IMR-90 (cell line): ENCODE measurements at regions not wholly inside any gene's neighbourhood (a gene's known extent, or its start where the extent isn't known, plus 50 kb on each side); places are given as distances from the start of the nearest gene placed in this dataset.

Experiments used
- ATAC-seq: fragments of 200-7000 bp; cut with Tn5 transposase; 2 replicates; pipeline ENCODE4 v1.9.1; 2020; ENCODE audit warnings: low read depth, mild to moderate bottlenecking, moderate library complexity
- BruUV-seq: library from RNA; stranded (reverse); fragments of 400-500 nt; replicated peaks from 2 replicates; lab custom pipeline; 2021; lab: Mats Ljungman, UMichigan
- CTCF ChIA-PET: fragments of 300-600 bp; formaldehyde crosslinking; extraction: SDS; loops from one replicate; lab custom pipeline; 2021; ENCODE audit warnings: antibody characterized with exemption; lab: Yijun Ruan, JAX
- POLR2A ChIA-PET: fragments of 300-600 bp; sonication (Branson Sonifier 250); formaldehyde crosslinking; loops from one replicate; lab custom pipeline; 2022; ENCODE audit warnings: antibody characterized with exemption; ENCODE audit not compliant: unreplicated experiment; lab: Charles Lee
- DNase-seq: peaks from one replicate; pipeline ENCODE4 v3.0.0; 2013
- H2AFZ ChIP-seq: replicated peaks from 2 replicates; pipeline ENCODE3; 2013; ENCODE audit warnings: low read length, mild to moderate bottlenecking; ENCODE audit not compliant: poor library complexity
- H2AK5ac ChIP-seq: 2 replicates; pipeline ENCODE4 v1.6.1; 2013; ENCODE audit warnings: low read depth, low read length, inconsistent platforms
- H2AK9ac ChIP-seq: replicated peaks from 2 replicates; pipeline ENCODE3; 2013; ENCODE audit warnings: mild to moderate bottlenecking, low read depth, low read length, moderate library complexity; ENCODE audit not compliant: poor library complexity
- H2BK120ac ChIP-seq: 2 replicates; pipeline ENCODE4 v1.6.1; 2013; ENCODE audit warnings: low read depth, low read length, inconsistent platforms
- H2BK15ac ChIP-seq: 3 replicates; pipeline ENCODE4 v1.6.1; 2013; ENCODE audit warnings: low read depth, low read length, inconsistent platforms
- H2BK20ac ChIP-seq: 2 replicates; pipeline ENCODE4 v1.6.1; 2013; ENCODE audit warnings: low read depth, mild to moderate bottlenecking, inconsistent platforms, low read length, moderate library complexity
- H2BK5ac ChIP-seq: 2 replicates; pipeline ENCODE4 v1.6.1; 2013; ENCODE audit warnings: mild to moderate bottlenecking, low read depth, low read length, inconsistent platforms; ENCODE audit not compliant: poor library complexity, severe bottlenecking
- H3K14ac ChIP-seq: replicated peaks from 2 replicates; pipeline ENCODE4 v1.6.1; 2013; ENCODE audit warnings: low read depth, low read length, inconsistent platforms
- H3K18ac ChIP-seq: 2 replicates; pipeline ENCODE4 v1.6.1; 2013; ENCODE audit warnings: low read depth, low read length, control low read depth
- H3K23ac ChIP-seq: 2 replicates; pipeline ENCODE4 v1.6.1; 2013; ENCODE audit warnings: low read depth, low read length, inconsistent platforms
- H3K27ac ChIP-seq: 2 replicates; pipeline ENCODE4 v1.5.1; 2013; ENCODE audit warnings: mild to moderate bottlenecking, control low read depth, low read length; ENCODE audit not compliant: insufficient read depth
- H3K27me3 ChIP-seq: 2 replicates; pipeline ENCODE4 v1.6.1; 2013; ENCODE audit warnings: low read length; ENCODE audit not compliant: control insufficient read depth, insufficient read depth
- H3K36me3 ChIP-seq: 2 replicates; pipeline ENCODE4 v1.6.1; 2013; ENCODE audit warnings: low read length, mixed read lengths; ENCODE audit not compliant: control insufficient read depth, insufficient read depth
- H3K4ac ChIP-seq: 2 replicates; pipeline ENCODE4 v1.6.1; 2013; ENCODE audit warnings: low read depth, low read length, inconsistent platforms
- H3K4me1 ChIP-seq: 2 replicates; pipeline ENCODE4 v1.6.1; 2013; ENCODE audit warnings: low read length, mixed read lengths; ENCODE audit not compliant: control insufficient read depth, insufficient read depth
- H3K4me2 ChIP-seq: 2 replicates; pipeline ENCODE4 v1.6.1; 2013; ENCODE audit warnings: low read depth, mild to moderate bottlenecking, control low read depth, low read length, moderate library complexity
- H3K4me3 ChIP-seq: 2 replicates; pipeline ENCODE4 v1.5.1; 2013; ENCODE audit warnings: low read depth, mild to moderate bottlenecking, control low read depth, low read length, moderate library complexity; ENCODE audit not compliant: insufficient read depth
- H3K56ac ChIP-seq: 2 replicates; pipeline ENCODE4 v1.6.1; 2013; ENCODE audit warnings: low read length, inconsistent platforms; ENCODE audit not compliant: insufficient read depth; ENCODE audit errors: extremely low read depth
- H3K79me1 ChIP-seq, 2 experiments: 2 replicates each; pipeline ENCODE4 v1.6.1; 2013; ENCODE audit warnings: low read length in 2 of 2, inconsistent platforms in 1 of 2, low read depth in 1 of 2
- H3K9ac ChIP-seq: 2 replicates; pipeline ENCODE4 v1.6.1; 2013; ENCODE audit warnings: low read depth, low read length, control low read depth
- H3K9me1 ChIP-seq: 2 replicates; pipeline ENCODE4 v1.6.1; 2013; ENCODE audit warnings: low read length, inconsistent platforms; ENCODE audit not compliant: insufficient read depth
- H3K9me3 ChIP-seq: 2 replicates; pipeline ENCODE4 v1.6.1; 2013; ENCODE audit warnings: low read length; ENCODE audit not compliant: control insufficient read depth, insufficient read depth
- H4K20me1 ChIP-seq: 2 replicates; pipeline ENCODE4 v1.6.1; 2013; ENCODE audit warnings: low read length, inconsistent platforms; ENCODE audit not compliant: insufficient read depth
- H4K5ac ChIP-seq: 2 replicates; pipeline ENCODE4 v1.6.1; 2013; ENCODE audit warnings: mild to moderate bottlenecking, low read depth, low read length, control low read depth
- H4K8ac ChIP-seq, 2 experiments: 2 replicates each; pipeline ENCODE4 v1.6.1; 2013; ENCODE audit warnings: low read depth in 2 of 2, low read length in 2 of 2, control low read depth in 1 of 2, inconsistent platforms in 1 of 2
- H4K91ac ChIP-seq: 2 replicates; pipeline ENCODE4 v1.6.1; 2013; ENCODE audit warnings: low read depth, low read length, inconsistent platforms; ENCODE audit not compliant: insufficient read depth
- CEBPB ChIP-seq: IDR thresholded peaks from 2 replicates; pipeline ENCODE4 v1.6.1; 2012; ENCODE audit warnings: low read depth, low read length, improper control_type of control experiment
- POLR2A ChIP-seq: IDR thresholded peaks from 2 replicates; pipeline ENCODE4 v1.6.1; 2012; ENCODE audit warnings: mild to moderate bottlenecking, low read depth, low read length
- WGBS, 2 experiments: methylation state at CpG; one replicate each; pipeline versions ENCODE4 v1.1.5 to v1.1.7; 2013; ENCODE audit warnings: missing lambda C conversion rate in 2 of 2; ENCODE audit not compliant: insufficient read length in 1 of 2; ENCODE audit errors: extremely low coverage in 2 of 2; 5-methylcytosine and 5-hydroxymethylcytosine counted together
- dilution Hi-C: fragments of 300-500 bp; cut with HindIII; formaldehyde crosslinking; loops from one replicate; pipeline ENCODE4 v1.14.3; 2018; ENCODE audit warnings: low sequenced_read_pairs; ENCODE audit not compliant: unreplicated experiment
- in situ Hi-C: fragments of 300-500 bp; cut with MboI; formaldehyde crosslinking; loops from 3 replicates; pipeline ENCODE4 v1.14.3; 2019; ENCODE audit warnings: low sequenced_read_pairs, inconsistent platforms, mixed read lengths
- intact Hi-C: fragments of 100-400 bp; cut with micrococcal nuclease; formaldehyde crosslinking; loops from 2 replicates; pipeline ENCODE4 v1.10.0; 2022

DNA sequence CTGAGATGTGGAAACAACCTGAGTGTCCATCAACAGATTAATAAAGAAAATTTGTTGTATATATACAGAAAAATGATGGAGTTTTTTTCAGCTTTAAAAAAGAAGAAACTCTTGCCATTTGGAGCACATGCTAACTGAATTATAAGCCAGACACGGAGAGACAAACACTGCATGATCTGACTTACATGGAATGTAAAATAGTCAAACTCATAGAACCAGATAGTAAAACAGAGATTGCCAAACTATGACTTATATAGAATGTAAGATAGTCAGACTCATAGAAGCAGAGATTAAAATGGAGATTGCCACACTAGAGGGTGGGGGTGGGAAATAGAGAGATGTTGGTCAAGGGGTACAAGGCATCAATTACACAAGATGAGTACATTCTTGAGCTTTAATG is 1786.6 kb downstream of the PLA2G4A start:
- Histone ChIP-seq H3K4me3 (no peak overlapping the region), H3K4ac (no peak overlapping the region), H3K14ac (no peak overlapping the region), H3K9me1 (no peaks in the 10 kb centered on the region), H2BK5ac (no peak overlapping the region), H3K23ac (no peak overlapping the region), H4K5ac (no peak overlapping the region), H4K8ac (no peak overlapping the region), H2AFZ (no peak overlapping the region), H2BK15ac (no peak overlapping the region), H3K56ac (no peak overlapping the region), H2AK5ac (no peak overlapping the region), H3K27me3 (no peaks in the 10 kb centered on the region), H3K9me3 (peaks cover 4% of the 10 kb centered on the region; the same call in 1 of the 2 replicates), H2BK20ac (no peak overlapping the region), H3K4me2 (no peak overlapping the region), H3K27ac (no peak overlapping the region), H4K91ac (no peak overlapping the region), H4K20me1 (no peaks in the 10 kb centered on the region), H3K18ac (no peak overlapping the region; the same call in 1 of the 2 replicates), H3K79me1 (no peaks in the 10 kb centered on the region), H3K9ac (no peak overlapping the region), H3K4me1 (no peaks in the 10 kb centered on the region), H2BK120ac (no peak overlapping the region), H3K36me3 (no peaks in the 10 kb centered on the region), H2AK9ac (no peak overlapping the region)
- ChIA-PET CTCF (interaction anchor here (0.7 kb wide), 1 partner anchor 318 kb away, joined by 3 read pairs; no protein-coding TSS in a partner anchor), POLR2A (no interaction called here)
- no TSS peak for BruUV-seq
- in situ Hi-C loops = no loop called here
- ATAC-seq = peak; percentile 69
- TF ChIP-seq POLR2A (no peak), CEBPB (peak; percentile 80)
- no CpG with 5 or more reads among the region's 1 CpG for WGBS, 2 experiments
- intact Hi-C loops = no loop called here
- peak; percentile 79 for DNase-seq
- dilution Hi-C loops = no loop called here
